Panc1 (cell line): ENCODE measurements at regions not wholly inside any gene's neighbourhood (a gene's known extent, or its start where the extent isn't known, plus 50 kb on each side); places are given as distances from the start of the nearest gene placed in this dataset.
A peak's percentile ranks its signal among the peaks of the same experiment; 100 is the strongest.

Source experiments
- ATAC-seq: fragments of 200-7000 bp; cut with Tn5 transposase; 2 replicates; pipeline ENCODE4 v1.9.1; 2020; ENCODE audit warnings: mild to moderate bottlenecking, moderate library complexity
- BruUV-seq: library from RNA; stranded (reverse); fragments of 400-500 nt; replicated peaks from 2 replicates; lab custom pipeline; 2021; lab: Mats Ljungman, UMichigan
- CTCF ChIA-PET: fragments of 300-600 bp; sonication (Branson Sonifier 250); formaldehyde crosslinking; loops from one replicate; lab custom pipeline; 2022; ENCODE audit warnings: antibody characterized with exemption; lab: Charles Lee
- POLR2A ChIA-PET: fragments of 300-600 bp; sonication (Branson Sonifier 250); formaldehyde crosslinking; loops from one replicate; lab custom pipeline; 2022; ENCODE audit warnings: antibody characterized with exemption; lab: Charles Lee
- DNase-seq: peaks from one replicate; pipeline ENCODE4 v3.0.0-alpha.2; 2010; ENCODE audit warnings: low read depth, low spot score
- H3K27ac ChIP-seq: 2 replicates; pipeline ENCODE4 v1.5.1; 2011; ENCODE audit warnings: mild to moderate bottlenecking, low read length, inconsistent platforms
- H3K27me3 ChIP-seq: fragments of 200-500 bp; sonication (Bioruptor generic); 2 replicates; pipeline ENCODE4 v1.6.0; 2014; ENCODE audit warnings: low read length, inconsistent platforms; ENCODE audit not compliant: control insufficient read depth, insufficient read depth
- H3K36me3 ChIP-seq: fragments of 200-500 bp; sonication (Bioruptor generic); 2 replicates; pipeline ENCODE4 v1.5.1; 2014; ENCODE audit warnings: inconsistent platforms, mild to moderate bottlenecking, low read length, moderate library complexity; ENCODE audit not compliant: control insufficient read depth, insufficient read depth
- H3K4me1 ChIP-seq: 2 replicates; pipeline ENCODE4 v1.5.1; 2011; ENCODE audit warnings: inconsistent platforms, mild to moderate bottlenecking, low read length, moderate library complexity; ENCODE audit not compliant: control insufficient read depth, insufficient read depth
- H3K4me3 ChIP-seq, 2 experiments: 2 replicates each; pipeline ENCODE4 v1.5.1; 2011 to 2012; ENCODE audit warnings: low read depth in 2 of 2, low read length in 2 of 2, mild to moderate bottlenecking in 2 of 2, inconsistent platforms in 1 of 2, moderate library complexity in 1 of 2
- H3K9me3 ChIP-seq: fragments of 200-500 bp; sonication (Bioruptor generic); 2 replicates; pipeline ENCODE4 v1.5.1; 2014; ENCODE audit warnings: low read depth, mild to moderate bottlenecking, inconsistent platforms, low read length, moderate library complexity; ENCODE audit not compliant: control insufficient read depth, insufficient read depth
- CTCF ChIP-seq: fragments of 450-650 bp; IDR thresholded peaks from 2 replicates; pipeline ENCODE4 v1.5.1; 2017; ENCODE audit warnings: mild to moderate bottlenecking
- REST ChIP-seq, 2 experiments: IDR thresholded peaks; 2 replicates each; pipeline ENCODE4 v1.6.1; 2011 to 2012; ENCODE audit warnings: low read depth in 2 of 2, control low read depth in 1 of 2, low read length in 1 of 2, mild to moderate bottlenecking in 1 of 2, moderate library complexity in 1 of 2; ENCODE audit not compliant: insufficient read depth in 1 of 2
- SIN3A ChIP-seq: IDR thresholded peaks from 2 replicates; pipeline ENCODE4 v1.6.1; 2012; ENCODE audit warnings: low read depth, mild to moderate bottlenecking, low read length, moderate library complexity, borderline replicate concordance; ENCODE audit not compliant: insufficient read depth
- TCF7L2 ChIP-seq: IDR thresholded peaks from 2 replicates; pipeline ENCODE4 v1.6.1; 2011; ENCODE audit warnings: mild to moderate bottlenecking, low read depth, low read length, inconsistent platforms
- in situ Hi-C: cut with HindIII; loops from 2 replicates; pipeline ENCODE4 v1.10.0; 2016; ENCODE audit warnings: low sequenced_read_pairs, low pct_unique_long_range_greater_than_20kb
- intact Hi-C: fragments of 100-400 bp; cut with micrococcal nuclease; formaldehyde crosslinking; loops from one replicate; pipeline ENCODE4 v1.10.0; 2022; ENCODE audit not compliant: unreplicated experiment

- no peak overlapping the region for H3K4me3 ChIP-seq
- BruUV-seq = no TSS peak
- intact Hi-C loops = no loop called here
- ATAC-seq (no peak), DNase-seq (no peak)
- TF ChIP-seq SIN3A (no peak), TCF7L2 (no peak), REST (IDR thresholded peaks at IDR 0.05; ENCODE audit: insufficient read depth in 1 of 2, low read depth in 2 of 2, low read length in 1 of 2) (no peak), CTCF (no peak)
- no peaks in the 10 kb centered on the region for H3K36me3 ChIP-seq
- ChIA-PET POLR2A (no interaction called here), CTCF (no interaction called here)
- no peaks in the 10 kb centered on the region for H3K4me1 ChIP-seq
- no peaks in the 10 kb centered on the region for H3K27me3 ChIP-seq
- H3K27ac ChIP-seq = no peak overlapping the region
- no peaks in the 10 kb centered on the region for H3K9me3 ChIP-seq
- in situ Hi-C loops = no loop called here
These were observed 578.5 kb downstream of the TSN start for GRCh38 chr2:122333932-122334331.

GRCh38 chr2:122338000-122338399, 582.5 kb downstream of the TSN start:
- H3K4me1 ChIP-seq = no peaks in the 10 kb centered on the region
- no peaks in the 10 kb centered on the region for H3K9me3 ChIP-seq
- DNase-seq (no peak), ATAC-seq (no peak)
- no peaks in the 10 kb centered on the region for H3K27me3 ChIP-seq
- H3K4me3 ChIP-seq = no peak overlapping the region
- H3K27ac ChIP-seq = no peak overlapping the region
- in situ Hi-C loops = no loop called here
- TF ChIP-seq CTCF = peak; percentile 15; the same call in 1 of the 2 replicates
- TF ChIP-seq REST (IDR thresholded peaks at IDR 0.05; ENCODE audit: insufficient read depth in 1 of 2, low read depth in 2 of 2, low read length in 1 of 2) = no peak
- ChIA-PET POLR2A (no interaction called here), CTCF (no interaction called here)
- intact Hi-C loops = no loop called here
- H3K36me3 ChIP-seq = no peaks in the 10 kb centered on the region
- no TSS peak for BruUV-seq
